Activated CD8-positive, alpha-beta memory T cell treated with anti-CD3 and anti-CD28 coated beads for 48 hours (primary cell): ENCODE measurements at regions not wholly inside any gene's neighbourhood (a gene's known extent, or its start where the extent isn't known, plus 50 kb on each side); places are given as distances from the start of the nearest gene placed in this dataset.
"Not testable (repeated sequence)": the region's sequence is repeated elsewhere in the genome, so short reads cannot be mapped to it uniquely, and the experiment has no call there.

Experiments
- DNase-seq, 3 experiments: peaks; one replicate each; pipeline ENCODE4 v3.0.0-alpha.2; 2020; ENCODE audit warnings: low read depth in 2 of 3, low spot score in 2 of 3

- DNase-seq: no peak
Measured at GRCh38 chr7:142445019-142445686, 187.3 kb upstream of the PRSS58 start.

DNA sequence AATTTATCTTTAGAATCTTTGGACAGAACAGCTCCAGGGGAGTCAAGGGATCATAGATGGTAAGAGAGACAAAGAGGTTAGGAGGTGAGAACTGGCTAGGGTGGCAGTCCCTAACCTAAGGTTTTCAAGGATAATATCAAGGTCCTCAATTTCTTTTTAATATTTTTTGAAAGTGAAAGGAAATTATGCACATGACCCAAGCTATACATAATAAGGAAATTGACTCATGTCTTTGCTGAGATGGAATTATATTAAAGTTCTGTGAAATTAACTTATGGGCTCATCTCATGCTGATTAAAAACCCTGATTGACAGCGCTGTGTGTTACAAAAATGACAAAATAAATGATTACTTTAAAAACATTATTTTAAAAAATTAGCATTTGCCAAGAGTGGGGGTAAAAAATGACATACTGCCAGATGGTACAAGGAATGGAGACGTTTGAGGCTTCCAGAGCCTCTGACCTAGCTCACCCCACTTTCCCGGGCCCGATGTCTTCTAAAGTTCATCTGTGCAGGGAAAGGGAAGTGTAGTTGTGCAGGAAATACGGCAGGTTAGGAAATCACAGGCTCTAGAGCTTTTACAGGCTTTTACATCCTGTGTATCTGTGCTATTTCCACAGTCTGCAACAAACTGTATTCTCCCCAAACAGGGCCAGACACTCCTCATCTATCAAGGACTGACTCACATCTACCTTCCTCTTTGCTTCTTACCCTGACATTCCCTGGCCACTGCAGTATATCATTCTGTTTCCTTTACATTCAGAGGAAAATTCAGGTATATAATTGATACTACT is 185.6 kb upstream of the PRSS58 start:
- no peak for DNase-seq

- DNase-seq: no peak
Measured at GRCh38 chr7:142442396-142442795, 184.5 kb upstream of the PRSS58 start.

- no peak for DNase-seq
Measured at GRCh38 chr7:142440906-142441411, 183.1 kb upstream of the PRSS58 start.

DNA sequence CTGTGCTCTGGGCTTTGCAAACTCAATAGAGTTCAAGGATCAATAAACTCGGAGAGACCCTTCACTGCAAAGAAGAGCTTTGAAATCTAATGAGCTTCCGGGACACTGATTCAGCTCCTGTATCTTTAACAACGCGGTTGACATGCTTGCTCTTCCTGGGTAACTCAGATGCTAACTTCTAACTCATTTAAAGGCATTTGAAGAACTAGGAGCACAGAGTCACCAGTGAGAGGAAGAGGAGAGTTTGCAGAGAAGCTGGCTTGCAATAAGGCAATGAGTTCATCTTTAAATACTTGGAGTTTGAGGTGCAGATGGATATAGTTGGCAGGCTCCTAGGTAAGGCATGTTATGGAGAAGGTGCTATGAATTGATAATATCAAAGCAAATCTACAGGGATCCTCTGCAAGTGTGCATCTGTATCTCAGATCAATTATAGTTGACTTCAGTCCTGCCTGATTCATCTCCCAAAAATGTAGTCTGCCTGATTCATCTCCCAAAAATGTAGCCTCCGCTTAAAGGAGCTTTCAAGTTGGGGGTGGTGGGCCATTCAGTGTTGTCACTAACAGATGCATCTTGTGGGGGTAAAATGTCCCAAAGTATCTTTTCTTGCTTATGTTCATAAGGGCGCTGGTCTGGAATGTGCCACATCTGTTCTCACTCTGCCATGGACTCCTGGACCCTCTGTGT is 182.5 kb upstream of the PRSS58 start:
- no peak for DNase-seq

- DNase-seq: no peak
Measured at GRCh38 chr7:142439739-142440138, 181.9 kb upstream of the PRSS58 start.

DNA sequence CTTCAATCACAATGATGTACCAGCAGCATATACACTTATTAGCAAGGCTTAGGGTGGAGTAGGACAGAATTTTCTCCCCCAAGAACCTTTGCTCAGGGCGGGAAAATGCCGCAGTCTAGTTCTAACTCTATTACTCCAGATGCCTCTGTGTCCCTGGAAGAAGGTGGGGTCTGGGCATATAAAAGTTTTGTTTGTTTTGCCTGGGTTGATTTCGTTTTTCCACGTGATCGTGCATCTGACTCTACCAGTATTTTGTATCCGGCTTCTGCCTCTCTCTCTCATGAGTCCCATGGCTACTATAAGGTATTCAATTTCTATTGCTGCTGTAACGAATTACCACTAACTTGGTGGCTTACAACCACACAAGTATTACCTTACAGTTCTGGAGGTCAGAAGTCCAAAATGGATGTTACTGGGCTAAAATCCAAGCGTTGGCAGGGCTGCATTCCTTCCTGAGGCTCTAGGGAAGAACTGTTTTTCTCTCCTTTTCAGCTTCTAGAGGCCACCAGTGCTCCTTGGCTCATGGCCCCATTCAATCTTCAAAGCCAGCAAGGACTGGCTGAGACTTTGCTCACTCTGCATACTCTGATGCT is 181.2 kb upstream of the PRSS58 start:
- DNase-seq: no peak

- no peak for DNase-seq
Measured at GRCh38 chr7:142438235-142438922, 180.5 kb upstream of the PRSS58 start.

DNA sequence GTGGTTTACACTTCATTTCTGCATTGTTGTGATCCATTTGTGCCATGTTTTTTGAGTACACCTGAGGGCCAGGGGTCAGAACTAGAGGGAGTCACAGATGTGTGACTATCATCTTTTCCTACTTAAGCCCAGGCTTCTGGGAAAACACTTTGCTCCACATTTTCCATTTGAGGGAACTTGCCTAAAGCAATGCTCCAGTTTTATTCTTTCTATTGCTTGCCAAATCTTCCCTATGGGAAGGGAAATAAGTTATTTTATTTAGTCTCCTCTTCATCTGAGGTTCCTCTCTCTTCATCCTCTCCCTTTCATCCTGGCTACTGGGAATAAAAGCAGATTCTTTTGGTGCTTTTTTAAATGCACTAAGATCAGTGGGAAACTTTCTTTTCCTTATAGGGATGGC is 179.9 kb upstream of the PRSS58 start:
- DNase-seq: no peak

GRCh38 chr7:142436601-142437000 is 178.7 kb upstream of the PRSS58 start:
- DNase-seq: no peak

DNA sequence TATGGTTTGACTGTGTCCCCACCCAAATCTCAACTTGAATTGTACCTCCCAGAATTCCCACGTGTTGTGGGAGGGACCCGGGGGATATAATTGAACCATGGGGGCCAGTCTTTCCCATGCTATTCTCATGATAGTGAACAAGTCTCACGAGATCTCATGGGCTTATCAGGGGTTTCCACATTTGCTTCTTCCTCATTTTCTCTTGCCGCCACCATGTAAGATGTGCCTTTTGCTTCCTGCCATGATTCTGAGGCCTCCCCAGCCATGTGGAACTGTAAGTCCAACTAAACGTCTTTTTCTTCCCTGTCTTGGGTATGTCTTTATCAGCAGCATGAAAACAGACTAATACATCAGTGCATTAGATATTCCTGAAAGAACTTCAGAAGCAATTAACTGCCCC is 177.7 kb upstream of the PRSS58 start:
- not testable (repeated sequence) for DNase-seq

- no peak for DNase-seq
Measured at GRCh38 chr7:142434666-142435167, 176.9 kb upstream of the PRSS58 start.

DNA sequence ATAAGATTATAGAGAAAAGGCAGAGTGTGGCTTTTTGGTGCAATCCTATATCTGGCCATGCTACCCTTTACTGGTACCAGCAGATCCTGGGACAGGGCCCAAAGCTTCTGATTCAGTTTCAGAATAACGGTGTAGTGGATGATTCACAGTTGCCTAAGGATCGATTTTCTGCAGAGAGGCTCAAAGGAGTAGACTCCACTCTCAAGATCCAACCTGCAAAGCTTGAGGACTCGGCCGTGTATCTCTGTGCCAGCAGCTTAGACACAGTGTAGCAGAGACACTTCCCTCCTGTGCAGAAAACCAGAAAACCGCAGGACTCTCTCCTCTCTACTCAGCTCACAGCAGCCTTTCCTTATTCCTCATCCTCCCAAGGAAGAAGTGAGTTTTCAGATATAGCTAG is 176.3 kb upstream of the PRSS58 start:
- not testable (repeated sequence) for DNase-seq

- DNase-seq: no peak
Measured at GRCh38 chr7:142432377-142432776, 174.5 kb upstream of the PRSS58 start.

- DNase-seq: no peak
Measured at GRCh38 chr7:142431491-142431890, 173.6 kb upstream of the PRSS58 start.

- DNase-seq: no peak
Measured at GRCh38 chr7:142428094-142428493, 170.2 kb upstream of the PRSS58 start.

DNA sequence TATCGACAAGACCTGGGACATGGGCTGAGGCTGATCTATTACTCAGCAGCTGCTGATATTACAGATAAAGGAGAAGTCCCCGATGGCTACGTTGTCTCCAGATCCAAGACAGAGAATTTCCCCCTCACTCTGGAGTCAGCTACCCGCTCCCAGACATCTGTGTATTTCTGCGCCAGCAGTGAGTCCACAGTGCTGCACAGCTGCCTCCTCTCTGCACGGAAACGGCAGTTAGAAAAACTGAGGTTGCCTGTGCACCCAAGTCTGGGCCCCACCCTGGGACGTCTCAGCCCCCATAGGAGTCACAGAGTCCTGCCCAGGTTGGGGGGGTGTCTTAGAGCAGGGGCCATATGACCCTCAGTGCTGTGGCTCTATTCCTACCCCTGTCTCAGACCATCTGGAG is 167.4 kb upstream of the PRSS58 start:
- DNase-seq: no peak

- DNase-seq: no peak
Measured at GRCh38 chr7:142422621-142423020, 164.8 kb upstream of the PRSS58 start.

DNA sequence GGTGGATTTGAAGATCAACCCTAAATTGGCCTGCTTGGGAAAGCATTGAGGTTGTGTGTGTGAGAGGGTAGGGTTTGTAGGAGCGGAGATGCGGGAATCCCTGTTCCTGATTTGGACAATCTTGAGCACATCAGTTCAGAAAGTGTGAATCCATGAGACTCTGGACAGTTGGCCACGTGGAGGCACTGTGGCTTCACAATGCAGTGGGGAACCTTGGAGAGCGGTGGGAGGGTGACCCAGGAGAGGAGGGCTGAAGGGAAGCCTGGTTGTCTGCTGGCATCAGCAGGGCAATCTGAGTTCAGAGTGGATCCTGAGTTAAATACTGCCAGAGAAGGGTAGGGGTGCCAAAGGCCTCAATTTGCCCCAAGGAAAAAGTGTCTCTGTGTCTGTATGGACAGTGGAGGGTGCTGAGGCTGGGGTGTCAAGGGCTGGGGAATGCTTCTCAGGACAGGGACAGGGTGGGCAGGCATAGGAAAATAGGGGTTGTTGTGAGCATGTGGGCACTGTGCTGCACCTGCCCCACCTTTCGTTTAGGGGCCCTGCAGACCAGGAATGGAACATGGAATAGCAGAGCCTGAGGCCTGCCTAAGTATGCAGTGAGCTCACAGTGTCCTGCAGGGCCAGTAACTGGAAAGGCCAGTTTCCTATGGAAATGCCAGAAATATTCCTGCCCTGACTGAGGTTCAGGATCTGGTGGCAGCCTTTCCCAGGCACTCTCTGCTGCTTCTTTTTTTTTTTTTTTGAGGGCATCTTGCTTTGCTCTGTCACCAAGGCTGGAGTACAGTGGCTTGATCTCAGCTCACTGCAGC is 162.9 kb upstream of the PRSS58 start:
- DNase-seq: no peak

GRCh38 chr7:142418326-142418725 is 160.5 kb upstream of the PRSS58 start:
- no peak for DNase-seq
